ENCODE measurements at regions not wholly inside any gene's neighbourhood (a gene's known extent, or its start where the extent isn't known, plus 50 kb on each side); places are given as distances from the start of the nearest gene placed in this dataset.

DNA sequence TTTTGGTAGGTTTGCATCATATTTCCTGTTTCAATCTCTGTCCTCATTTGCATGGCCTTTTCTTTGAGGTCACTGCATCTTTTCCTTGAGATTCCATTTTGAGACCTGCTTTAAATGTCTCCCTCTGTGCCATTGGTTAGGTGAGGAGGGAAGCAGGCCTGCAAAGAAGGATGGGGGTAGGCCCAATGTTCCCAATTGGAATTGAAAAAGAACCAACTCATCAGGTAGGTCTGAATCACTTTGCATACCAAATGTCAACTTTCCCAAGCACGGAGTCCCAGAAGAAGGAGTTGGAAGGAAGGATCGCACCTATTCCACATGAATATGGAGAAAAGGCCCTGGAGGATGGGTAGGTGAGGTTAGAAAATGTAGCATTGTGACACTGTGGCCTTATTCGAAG lies 318.5 kb downstream of the BLID start:
- WGBS, 2 donors, result 88 to 93% methylated on average over 3 of the region's 3 CpGs
- DNase-seq, result no peak
- peaks cover 0 to 13% (median 0%) of the 10 kb centered on the region in 3 donors for H3K4me1 ChIP-seq
- H3K27ac ChIP-seq, result no peak overlapping the region
- H3K36me3 ChIP-seq, result no peaks in the 10 kb centered on the region
- H3K4me3 ChIP-seq, result no peak overlapping the region
- TF ChIP-seq POLR2A (IDR thresholded peaks at IDR 0.05), result no peak
- TF ChIP-seq, protein P1, sequence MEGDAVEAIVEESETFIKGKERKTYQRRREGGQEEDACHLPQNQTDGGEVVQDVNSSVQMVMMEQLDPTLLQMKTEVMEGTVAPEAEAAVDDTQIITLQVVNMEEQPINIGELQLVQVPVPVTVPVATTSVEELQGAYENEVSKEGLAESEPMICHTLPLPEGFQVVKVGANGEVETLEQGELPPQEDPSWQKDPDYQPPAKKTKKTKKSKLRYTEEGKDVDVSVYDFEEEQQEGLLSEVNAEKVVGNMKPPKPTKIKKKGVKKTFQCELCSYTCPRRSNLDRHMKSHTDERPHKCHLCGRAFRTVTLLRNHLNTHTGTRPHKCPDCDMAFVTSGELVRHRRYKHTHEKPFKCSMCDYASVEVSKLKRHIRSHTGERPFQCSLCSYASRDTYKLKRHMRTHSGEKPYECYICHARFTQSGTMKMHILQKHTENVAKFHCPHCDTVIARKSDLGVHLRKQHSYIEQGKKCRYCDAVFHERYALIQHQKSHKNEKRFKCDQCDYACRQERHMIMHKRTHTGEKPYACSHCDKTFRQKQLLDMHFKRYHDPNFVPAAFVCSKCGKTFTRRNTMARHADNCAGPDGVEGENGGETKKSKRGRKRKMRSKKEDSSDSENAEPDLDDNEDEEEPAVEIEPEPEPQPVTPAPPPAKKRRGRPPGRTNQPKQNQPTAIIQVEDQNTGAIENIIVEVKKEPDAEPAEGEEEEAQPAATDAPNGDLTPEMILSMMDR (IDR thresholded peaks at IDR 0.05), result no peak
- H3K27me3 ChIP-seq, result no peaks in the 10 kb centered on the region
- no peaks in the 10 kb centered on the region for H3K9me3 ChIP-seq
- intact Hi-C loops (cut with DNase I), result no loop called here

DNA sequence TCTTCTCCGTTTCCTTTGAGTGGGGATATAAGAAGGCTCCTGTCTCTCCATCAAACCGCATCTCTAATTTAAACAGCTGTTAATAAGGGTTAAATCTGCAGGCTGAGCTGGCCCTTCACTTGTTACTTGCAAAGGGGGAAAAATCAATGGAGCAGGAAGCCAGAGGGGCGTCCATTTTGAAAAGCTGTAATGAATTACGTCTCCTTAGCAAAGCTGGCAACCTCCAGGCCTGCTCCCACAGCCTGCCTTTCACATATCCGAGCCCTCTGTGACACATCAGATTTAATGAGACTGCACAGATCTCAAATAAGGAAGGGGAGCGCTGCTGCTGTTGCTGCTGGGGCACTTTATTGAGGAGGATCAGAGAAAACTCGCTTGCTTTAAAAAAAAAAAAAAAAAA lies 320.8 kb downstream of the BLID start:
- no peaks in the 10 kb centered on the region for H3K27me3 ChIP-seq
- no peaks in the 10 kb centered on the region for H3K36me3 ChIP-seq
- H3K4me1 ChIP-seq, result peaks cover 0 to under 1% (median 0%) of the 10 kb centered on the region in 3 donors
- intact Hi-C loops (cut with DNase I), result no loop called here
- no peaks in the 10 kb centered on the region for H3K9me3 ChIP-seq
- 79 to 89% methylated on average over 6 to 7 of the region's 7 CpGs for WGBS, 2 donors
- TF ChIP-seq POLR2A (IDR thresholded peaks at IDR 0.05), result no peak
- TF ChIP-seq, protein P1 (IDR thresholded peaks at IDR 0.05), result no peak
- no peak overlapping the region for H3K4me3 ChIP-seq
- no peak for DNase-seq
- H3K27ac ChIP-seq, result no peak overlapping the region

DNA sequence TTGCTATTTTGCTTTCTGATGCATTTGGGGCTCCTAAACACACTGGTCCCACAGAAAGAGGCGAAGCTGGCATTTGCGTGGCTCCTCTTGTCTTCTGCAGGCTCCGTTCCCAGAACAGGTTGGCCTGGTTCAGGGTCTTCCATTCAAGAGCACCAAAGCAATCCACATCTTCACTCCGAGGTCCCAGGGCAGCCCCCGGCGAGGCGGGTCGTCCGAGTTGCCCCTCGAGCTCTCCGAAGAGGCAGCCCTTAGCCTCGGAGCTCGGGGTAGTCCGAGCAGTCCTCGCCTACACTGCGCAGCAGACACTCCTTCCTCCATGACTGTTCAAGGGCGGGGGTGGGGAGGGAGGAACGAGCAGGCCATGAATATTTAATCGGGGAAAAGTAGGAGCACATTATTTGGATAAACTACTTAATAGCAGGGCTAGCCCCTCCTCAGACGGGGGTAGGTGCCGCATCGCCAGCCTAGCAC lies 321.3 kb downstream of the BLID start:
- 86 to 98% methylated on average over 6 to 7 of the region's 22 CpGs for WGBS, 2 donors

DNA sequence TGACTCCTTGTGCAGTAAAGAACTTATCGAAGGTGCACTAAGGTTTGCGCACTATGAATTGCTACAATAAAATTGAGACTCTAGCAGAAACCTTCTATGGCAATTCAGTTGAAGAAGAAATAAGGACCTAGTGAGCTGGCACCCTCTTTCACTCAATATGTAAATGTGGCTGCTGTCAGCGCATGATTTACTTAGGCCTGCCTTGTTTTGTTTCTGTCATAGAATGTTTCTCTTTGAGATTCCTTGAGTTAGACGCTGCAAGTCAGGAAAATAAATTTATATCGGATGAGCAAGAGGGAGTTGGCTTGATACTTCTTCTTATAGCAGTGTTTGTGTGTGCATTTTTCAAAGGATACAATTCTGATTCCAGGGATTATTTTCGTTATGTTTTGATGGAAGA lies 322.1 kb downstream of the BLID start:
- Histone ChIP-seq H3K27me3 (no peaks in the 10 kb centered on the region), H3K36me3 (no peaks in the 10 kb centered on the region), H3K27ac (no peak overlapping the region), H3K4me3 (no peak overlapping the region), H3K4me1 (no peaks in the 10 kb centered on the region), H3K9me3 (no peaks in the 10 kb centered on the region)
- TF ChIP-seq POLR2A (IDR thresholded peaks at IDR 0.05), result no peak
- TF ChIP-seq, protein P1 (IDR thresholded peaks at IDR 0.05), result no peak
- intact Hi-C loops (cut with DNase I), result no loop called here
- DNase-seq, result no peak
- WGBS, 2 donors, result 73 to 78% methylated on average over 6 of the region's 6 CpGs

More for the DNA sequence above, 321.3 kb downstream of the BLID start:
- Histone ChIP-seq H3K36me3 (no peaks in the 10 kb centered on the region), H3K4me1 (no peaks in the 10 kb centered on the region), H3K9me3 (no peaks in the 10 kb centered on the region), H3K27me3 (no peaks in the 10 kb centered on the region), H3K4me3 (no peak overlapping the region), H3K27ac (no peak overlapping the region)
- DNase-seq, result no peak
- intact Hi-C loops (cut with DNase I), result no loop called here
- no peak for TF ChIP-seq POLR2A (IDR thresholded peaks at IDR 0.05)
- TF ChIP-seq, protein P1 (IDR thresholded peaks at IDR 0.05), result no peak

DNA sequence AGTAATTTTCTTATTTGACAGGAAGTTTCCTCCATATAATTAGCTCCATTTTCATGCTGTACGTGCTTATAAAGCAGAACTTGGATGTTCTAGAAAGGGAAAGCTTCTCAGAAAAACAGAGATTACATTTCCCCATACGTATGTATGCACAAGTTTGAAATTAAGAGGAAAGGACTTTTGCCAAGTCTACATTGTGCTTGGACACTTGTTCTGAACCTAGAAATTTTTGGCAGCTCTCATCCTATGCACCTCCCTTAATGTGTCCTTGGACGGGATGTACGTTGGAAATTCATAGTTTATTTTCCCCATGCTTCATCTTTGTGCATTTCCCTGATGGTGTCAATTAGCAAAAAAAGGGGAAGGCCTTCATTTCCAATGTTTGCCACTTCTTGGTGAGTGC lies 322.7 kb downstream of the BLID start:
- DNase-seq, result no peak
- intact Hi-C loops (cut with DNase I), result no loop called here
- TF ChIP-seq POLR2A (IDR thresholded peaks at IDR 0.05), result no peak
- TF ChIP-seq, protein P1 (IDR thresholded peaks at IDR 0.05), result no peak
- no peaks in the 10 kb centered on the region for H3K9me3 ChIP-seq
- WGBS, 2 donors, result 43 to 46% methylated on average over 4 of the region's 4 CpGs
- no peaks in the 10 kb centered on the region for H3K36me3 ChIP-seq
- no peak overlapping the region for H3K4me3 ChIP-seq
- H3K27me3 ChIP-seq, result no peaks in the 10 kb centered on the region
- H3K27ac ChIP-seq, result no peak overlapping the region
- no peaks in the 10 kb centered on the region for H3K4me1 ChIP-seq
